Motor neuron (in vitro differentiated cells): ENCODE measurements at regions not wholly inside any gene's neighbourhood (a gene's known extent, or its start where the extent isn't known, plus 50 kb on each side); places are given as distances from the start of the nearest gene placed in this dataset.

Experiments
- ATAC-seq, 8 experiments: fragments of 200-7000 bp; cut with Tn5 transposase; replicated peaks in 6 of 8; 2 replicates each; pipeline ENCODE4 v1.8.0; 2021; ENCODE audit warnings: mild to moderate bottlenecking in 8 of 8, moderate library complexity in 8 of 8
- H3K27ac ChIP-seq, 2 donors: fragments of 250-450 bp; sonication (Bioruptor Pico); 2 replicates each; pipeline ENCODE4 v1.9.0; 2021; ENCODE audit warnings: antibody characterized with exemption in 2 of 2, mild to moderate bottlenecking in 2 of 2, moderate library complexity in 1 of 2
- H3K4me1 ChIP-seq, 2 donors: fragments of 250-450 bp; sonication (Bioruptor Pico); replicated peaks in 1 of 2; 2 replicates each; pipeline ENCODE4 v1.6.1; 2021; ENCODE audit warnings: antibody characterized with exemption in 2 of 2, mild to moderate bottlenecking in 2 of 2, moderate library complexity in 1 of 2
- H3K4me3 ChIP-seq, 5 donors: fragments of 250-450 bp; sonication (Bioruptor Pico); 2 replicates each; pipeline ENCODE4 v1.9.0; 2021; ENCODE audit warnings: antibody characterized with exemption in 5 of 5, mild to moderate bottlenecking in 5 of 5, moderate library complexity in 4 of 5
- WGBS, 10 experiments: fragments of 450-650 bp; shearing (Covaris generic); methylation state at CpG; one replicate each; pipeline ENCODE4 v1.0.0; 2022; 5-methylcytosine and 5-hydroxymethylcytosine counted together
- in situ Hi-C, 9 experiments: fragments of 400-800 bp; cut with MboI; loops; one replicate each; pipeline ENCODE4 v1.15.0; 2021; ENCODE audit warnings: low sequenced_read_pairs in 9 of 9, low pct_unique_long_range_greater_than_20kb in 2 of 9; ENCODE audit not compliant: unreplicated experiment in 9 of 9

DNA sequence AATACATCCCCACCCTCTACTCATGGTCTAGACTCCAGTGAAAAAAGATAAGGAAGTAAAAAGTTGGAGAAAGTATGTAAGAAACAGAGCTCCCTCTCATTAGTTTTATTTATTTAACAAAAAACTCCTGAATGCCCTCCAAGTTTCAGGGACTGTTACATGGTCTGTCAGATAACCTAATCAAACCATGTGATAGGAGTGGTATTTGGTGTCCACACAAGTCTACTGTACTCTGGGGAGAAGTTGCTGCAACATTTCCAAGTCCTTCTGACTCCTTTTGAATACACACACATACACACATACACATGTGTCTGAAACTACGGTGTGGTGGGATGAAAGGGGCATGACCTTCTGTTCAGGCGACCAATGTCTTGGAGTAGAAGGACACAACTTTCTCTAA lies 320.0 kb downstream of the ADGRG6 start:
- WGBS, 10 experiments: 33 to 100% (median 72%) methylated on average over 1 to 2 of the region's 2 CpGs; no CpG with 5 or more reads in 4 of the 10 experiments
- Histone ChIP-seq H3K4me1 (no peaks in the 10 kb centered on the region), H3K27ac (no peak overlapping the region), H3K4me3 (no peak overlapping the region)
- in situ Hi-C loops: no loop called here
- ATAC-seq: no peak

DNA sequence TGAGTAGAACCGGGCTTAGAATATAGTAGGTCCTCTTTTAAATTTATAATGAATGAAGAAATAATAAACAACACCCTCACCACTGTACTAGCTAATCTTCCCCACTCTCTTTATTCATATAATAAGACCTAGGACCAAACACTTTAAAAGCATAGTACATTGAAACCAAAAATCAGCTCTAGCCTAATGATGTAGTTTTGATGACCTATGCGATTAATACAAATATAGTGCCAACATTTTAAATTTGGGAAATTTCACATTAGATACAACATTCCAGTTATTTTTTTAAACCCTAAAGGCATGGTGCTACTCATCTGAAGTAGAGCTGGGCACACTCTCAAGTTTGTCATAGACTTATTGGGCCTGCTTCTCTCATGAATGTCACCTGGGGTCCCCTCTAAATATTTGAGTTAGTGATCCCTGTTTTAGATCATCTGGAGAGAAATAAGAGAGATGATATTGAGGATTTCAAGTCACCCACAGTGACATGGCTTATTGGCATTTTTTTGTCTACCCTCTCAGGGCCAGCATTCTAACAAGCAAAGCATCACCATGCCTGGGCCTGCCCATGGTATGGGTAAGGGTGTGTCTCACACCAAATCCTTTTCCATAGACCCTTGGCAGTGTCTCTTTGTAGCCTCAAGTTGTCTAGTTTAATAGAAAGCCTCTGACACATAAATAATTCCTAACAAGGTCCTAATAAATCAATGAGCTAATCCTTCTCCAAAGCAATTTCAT lies 319.8 kb downstream of the HIVEP2 start:
- in situ Hi-C loops: no loop called here
- 20 to 100% (median 88%) methylated on average over 1 to 2 of the region's 2 CpGs for WGBS, 10 experiments
- no peak overlapping the region for H3K4me3 ChIP-seq
- H3K27ac ChIP-seq: no peak overlapping the region
- ATAC-seq: no peak
- H3K4me1 ChIP-seq: no peaks in the 10 kb centered on the region

DNA sequence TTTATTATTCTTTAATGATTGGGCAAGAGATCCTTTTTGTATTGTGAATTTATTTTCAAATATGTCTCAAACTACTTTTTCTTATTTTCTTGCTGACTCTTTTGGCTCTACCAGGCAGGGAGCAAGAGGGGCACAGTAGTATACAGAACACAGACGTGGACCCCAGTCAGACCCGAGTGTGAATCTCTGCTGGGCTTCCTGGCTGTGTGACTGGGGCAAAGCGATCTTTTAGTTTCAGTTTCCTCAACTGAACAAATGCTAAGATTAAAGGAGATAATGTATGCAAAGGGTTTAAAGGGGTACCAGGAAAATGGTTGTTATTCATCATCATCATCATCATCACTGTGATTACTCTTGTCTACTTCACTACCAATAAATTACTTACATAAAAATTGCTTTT lies 317.5 kb downstream of the HIVEP2 start:
- WGBS, 10 experiments: 71 to 100% (median 88%) methylated on average over 1 to 3 of the region's 3 CpGs; no CpG with 5 or more reads in 4 of the 10 experiments
- Histone ChIP-seq H3K27ac (no peak overlapping the region), H3K4me3 (no peak overlapping the region), H3K4me1 (no peaks in the 10 kb centered on the region)
- in situ Hi-C loops: no loop called here
- no peak for ATAC-seq

DNA sequence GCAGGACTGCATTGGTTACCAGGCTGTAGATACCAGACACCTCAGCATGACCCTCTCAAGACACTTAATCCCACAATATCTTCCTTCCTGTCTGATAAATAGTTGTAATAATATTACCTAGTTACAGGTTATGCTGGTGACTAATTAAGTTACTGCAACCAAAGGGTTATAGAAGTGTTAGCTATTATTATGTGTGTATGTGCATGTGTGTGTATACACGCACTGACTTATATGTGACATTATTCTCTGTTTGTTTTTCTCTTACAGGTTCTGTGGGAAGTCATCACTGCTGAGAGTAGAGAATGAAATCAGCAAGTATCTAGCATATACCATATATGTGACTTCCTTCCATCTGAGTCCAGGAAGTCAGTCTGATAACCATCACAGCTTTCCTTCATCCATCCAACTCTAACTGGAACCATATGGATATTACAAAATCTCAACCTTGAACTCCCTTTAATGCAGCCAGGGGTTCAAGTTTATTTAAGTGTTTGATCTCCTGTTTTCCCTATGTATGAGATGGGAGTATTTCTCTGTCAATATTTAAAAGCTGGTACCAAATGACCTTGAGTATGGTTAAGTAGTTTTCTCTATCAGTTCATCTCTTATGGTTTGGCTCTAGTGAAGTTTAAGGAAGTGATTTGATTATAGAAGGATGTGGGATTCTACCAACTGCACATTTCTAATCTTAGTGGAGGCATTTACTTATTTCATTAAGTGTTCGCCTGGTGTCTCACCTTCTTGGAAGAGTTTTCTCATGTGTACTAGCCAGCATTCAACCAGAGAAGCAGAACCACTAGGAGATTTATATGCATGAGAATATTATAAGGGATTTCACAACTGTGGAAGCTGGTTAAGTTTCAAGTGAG lies 313.2 kb downstream of the HIVEP2 start:
- Histone ChIP-seq H3K4me1 (no peaks in the 10 kb centered on the region), H3K27ac (no peak overlapping the region), H3K4me3 (no peak overlapping the region)
- in situ Hi-C loops: no loop called here
- ATAC-seq: no peak
- 80 to 100% (median 100%) methylated on average over 1 to 2 of the region's 2 CpGs; no CpG with 5 or more reads in 4 of the 10 experiments for WGBS, 10 experiments

- peaks cover 0 to 3% of the 10 kb centered on the region in 2 donors for H3K4me1 ChIP-seq
- in situ Hi-C loops: no loop called here
- no peak overlapping the region for H3K4me3 ChIP-seq
- no peak for ATAC-seq
- no peak overlapping the region for H3K27ac ChIP-seq
Observed at GRCh38 chr6:142633317-142633716, 311.7 kb downstream of the HIVEP2 start.

DNA sequence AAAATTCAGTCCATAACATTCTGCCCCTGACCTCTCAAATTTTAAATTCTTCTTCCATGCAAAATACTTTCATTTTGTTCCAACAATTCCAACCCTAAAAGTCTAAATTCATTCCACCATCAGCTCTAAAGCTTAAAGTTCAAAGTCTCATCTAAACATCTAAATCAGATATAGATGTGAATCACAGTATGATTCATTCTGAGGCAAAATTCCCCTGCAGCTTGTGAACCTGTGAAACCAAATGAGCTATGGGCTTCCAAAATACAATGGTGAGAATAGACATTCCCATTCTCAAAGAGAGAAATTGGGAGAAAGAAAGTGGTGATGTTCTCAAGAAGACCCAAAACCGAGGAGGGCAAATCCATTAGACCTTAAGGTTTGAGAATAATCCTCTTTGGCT lies 309.8 kb downstream of the HIVEP2 start:
- H3K4me3 ChIP-seq: no peak overlapping the region
- no peak for ATAC-seq
- 50 to 100% (median 83%) methylated on average over 1 of the region's 1 CpG; no CpG with 5 or more reads in 3 of the 10 experiments for WGBS, 10 experiments

GRCh38 chr6:142637624-142638351 lies 307.2 kb downstream of the HIVEP2 start:
- ATAC-seq: peak in 5 of 8 experiments; percentile 98 to 99 (median 99)
- Histone ChIP-seq H3K4me3 (no peak overlapping the region), H3K4me1 (peaks cover 0 to 3% of the 10 kb centered on the region in 2 donors), H3K27ac (no peak overlapping the region)
- in situ Hi-C loops: no loop called here
- 54 to 100% (median 77%) methylated on average over 1 to 9 of the region's 10 CpGs for WGBS, 10 experiments

More for the DNA sequence above, 309.8 kb downstream of the HIVEP2 start:
- H3K4me1 ChIP-seq: peaks cover 0 to 3% of the 10 kb centered on the region in 2 donors
- in situ Hi-C loops: no loop called here
- H3K27ac ChIP-seq: no peak overlapping the region

DNA sequence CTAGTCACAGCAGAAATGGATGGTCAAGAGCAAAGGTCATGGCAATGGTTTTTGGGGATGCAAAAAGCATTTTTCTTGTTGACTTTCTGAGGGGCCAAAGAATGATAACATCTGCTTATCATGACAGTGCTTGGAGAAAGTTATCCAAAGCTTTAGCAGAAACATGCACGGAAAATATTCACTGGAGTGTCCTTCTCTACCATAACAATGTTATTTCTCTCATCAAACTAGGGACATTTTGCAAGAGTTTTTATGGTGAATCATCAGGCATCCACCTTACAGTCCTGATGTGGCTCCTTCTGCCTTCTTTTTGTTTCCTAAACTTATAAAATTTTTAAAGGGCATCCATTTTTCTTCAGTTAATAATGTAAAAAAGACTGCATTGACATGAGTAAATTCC lies 302.3 kb downstream of the HIVEP2 start:
- 14 to 100% (median 100%) methylated on average over 1 of the region's 1 CpG; no CpG with 5 or more reads in 5 of the 10 experiments for WGBS, 10 experiments
- ATAC-seq: no peak
- Histone ChIP-seq H3K4me1 (peaks cover 0 to 1% of the 10 kb centered on the region in 2 donors), H3K4me3 (no peak overlapping the region), H3K27ac (no peak overlapping the region)
- in situ Hi-C loops: no loop called here

GRCh38 chr6:142644866-142645265 lies 300.1 kb downstream of the HIVEP2 start:
- peaks cover 0 to 2% of the 10 kb centered on the region in 2 donors for H3K4me1 ChIP-seq
- peak in 2 of 8 experiments; percentile 47 to 76 for ATAC-seq
- WGBS, 10 experiments: 0 to 100% (median 75%) methylated on average over 1 to 3 of the region's 3 CpGs; no CpG with 5 or more reads in 1 of the 10 experiments
- in situ Hi-C loops: no loop called here
- no peak overlapping the region for H3K27ac ChIP-seq
- no peak overlapping the region for H3K4me3 ChIP-seq

DNA sequence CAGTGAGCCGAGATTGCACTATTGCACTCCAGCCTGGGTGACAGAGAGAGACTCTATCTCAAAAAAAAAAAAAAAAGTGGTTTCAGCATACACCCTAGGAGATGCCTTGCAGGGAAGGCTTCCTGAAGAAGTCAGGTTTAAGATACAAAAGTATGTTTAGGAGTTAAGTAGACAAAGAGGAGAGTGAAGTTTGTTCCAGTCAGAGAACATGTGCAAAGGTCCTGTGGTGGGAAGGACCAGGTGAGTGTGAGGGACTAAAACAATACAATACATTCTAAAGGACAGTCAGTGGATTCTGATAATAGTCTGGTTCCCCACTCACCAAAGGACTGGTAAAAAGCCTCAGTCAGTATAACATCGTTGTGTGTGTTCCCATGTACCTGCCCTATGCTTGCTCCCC lies 299.3 kb downstream of the HIVEP2 start:
- H3K27ac ChIP-seq: no peak overlapping the region
- ATAC-seq: no peak
- no peak overlapping the region for H3K4me3 ChIP-seq
- peaks cover 0 to 2% of the 10 kb centered on the region in 2 donors for H3K4me1 ChIP-seq
- 14 to 100% (median 100%) methylated on average over 1 to 2 of the region's 2 CpGs; no CpG with 5 or more reads in 5 of the 10 experiments for WGBS, 10 experiments
- in situ Hi-C loops: no loop called here

GRCh38 chr6:142647449-142648035 lies 297.4 kb downstream of the HIVEP2 start:
- Histone ChIP-seq H3K27ac (no peak overlapping the region), H3K4me1 (peaks cover 0 to 2% of the 10 kb centered on the region in 2 donors), H3K4me3 (no peak overlapping the region)
- 0 to 26% (median 14%) methylated on average over 1 to 6 of the region's 6 CpGs; no CpG with 5 or more reads in 2 of the 10 experiments for WGBS, 10 experiments
- in situ Hi-C loops: no loop called here
- no peak for ATAC-seq

- Histone ChIP-seq H3K27ac (no peak overlapping the region), H3K4me3 (no peak overlapping the region), H3K4me1 (peaks cover 0 to 2% of the 10 kb centered on the region in 2 donors)
- WGBS, 10 experiments: 0 to 40% (median 11%) methylated on average over 1 to 3 of the region's 3 CpGs; no CpG with 5 or more reads in 1 of the 10 experiments
- no peak for ATAC-seq
- in situ Hi-C loops: no loop called here
Observed at GRCh38 chr6:142648036-142648451, 296.9 kb downstream of the HIVEP2 start.
